Naive B cell (primary cell): ENCODE measurements at regions not wholly inside any gene's neighbourhood (a gene's known extent, or its start where the extent isn't known, plus 50 kb on each side); places are given as distances from the start of the nearest gene placed in this dataset.
"Not testable (repeated sequence)": the region's sequence is repeated elsewhere in the genome, so short reads cannot be mapped to it uniquely, and the experiment has no call there.

Experiments used
- ATAC-seq, 2 donors: fragments of 150-1000 bp; cut with Tn5 transposase; 2 replicates each; pipeline ENCODE4 v1.10.0; 2021; ENCODE audit warnings: low read depth in 2 of 2, mild to moderate bottlenecking in 2 of 2, moderate library complexity in 2 of 2
- DNase-seq: peaks from one replicate; pipeline ENCODE4 v3.0.0; 2022
- H3K27ac Mint-ChIP-seq, 6 donors: one replicate each; pipeline ENCODE4 v1.8.0; 2020 to 2022; ENCODE audit warnings: mild to moderate bottlenecking in 6 of 6, mixed read lengths in 6 of 6, moderate library complexity in 5 of 6, inconsistent platforms in 2 of 6
- H3K27me3 Mint-ChIP-seq, 3 donors: one replicate each; pipeline ENCODE4 v1.8.0; 2021 to 2022; ENCODE audit warnings: mixed read lengths in 3 of 3, mild to moderate bottlenecking in 1 of 3
- H3K36me3 Mint-ChIP-seq, 2 donors: one replicate each; pipeline ENCODE4 v1.8.0; 2020 to 2022; ENCODE audit warnings: mixed read lengths in 2 of 2, inconsistent platforms in 1 of 2, mild to moderate bottlenecking in 1 of 2
- H3K4me1 Mint-ChIP-seq, 3 donors: one replicate each; pipeline ENCODE4 v1.8.0; 2020 to 2022; ENCODE audit warnings: mixed read lengths in 3 of 3, inconsistent platforms in 1 of 3, mild to moderate bottlenecking in 1 of 3, moderate library complexity in 1 of 3
- H3K4me3 Mint-ChIP-seq, 8 donors: one replicate each; pipeline ENCODE4 v1.8.0; 2020 to 2022; ENCODE audit warnings: mild to moderate bottlenecking in 8 of 8, mixed read lengths in 8 of 8, moderate library complexity in 8 of 8, inconsistent platforms in 2 of 8
- H3K9me3 Mint-ChIP-seq, 7 donors: one replicate each; pipeline ENCODE4 v1.8.0; 2020 to 2022; ENCODE audit warnings: mixed read lengths in 7 of 7, mild to moderate bottlenecking in 5 of 7, inconsistent platforms in 2 of 7, moderate library complexity in 1 of 7

- Mint-ChIP-seq H3K4me3 (no peak overlapping the region), H3K4me1 (no peaks in the 10 kb centered on the region), H3K27ac (no peak overlapping the region), H3K9me3 (peaks cover 0 to 3% (median 0%) of the 10 kb centered on the region in 7 donors), H3K27me3 (no peaks in the 10 kb centered on the region), H3K36me3 (no peaks in the 10 kb centered on the region)
- ATAC-seq (no peak), DNase-seq (no peak)
Observed at GRCh38 chr4:33465565-33465964, 2745.4 kb downstream of the PCDH7 start.

DNA sequence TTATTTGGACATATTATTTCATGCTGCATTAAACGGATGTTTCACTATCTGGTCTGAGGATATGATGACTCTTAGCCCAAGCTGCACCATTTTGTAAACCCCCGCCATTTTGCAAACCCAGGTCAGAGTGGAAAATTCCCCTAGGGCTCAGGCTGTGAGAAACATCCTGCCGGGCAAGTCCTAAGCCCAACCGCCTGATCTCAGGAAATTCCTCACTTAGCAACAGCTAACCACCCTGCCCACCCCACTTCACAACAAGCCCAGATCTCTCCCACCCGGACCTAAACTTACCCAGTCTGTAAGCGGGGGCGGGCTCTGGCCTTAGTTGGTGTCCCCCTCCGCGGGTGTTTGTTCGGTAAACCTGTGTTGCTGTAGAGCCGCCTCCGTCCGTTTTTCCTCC lies 2747.1 kb downstream of the PCDH7 start:
- no peak for DNase-seq
- Mint-ChIP-seq H3K36me3 (no peaks in the 10 kb centered on the region), H3K27me3 (no peaks in the 10 kb centered on the region), H3K9me3 (peaks cover 0 to 3% (median 0%) of the 10 kb centered on the region in 7 donors), H3K4me3 (no peak overlapping the region), H3K27ac (no peak overlapping the region), H3K4me1 (no peaks in the 10 kb centered on the region)
- no peak for ATAC-seq

- Mint-ChIP-seq H3K27me3 (no peaks in the 10 kb centered on the region), H3K4me1 (no peaks in the 10 kb centered on the region), H3K27ac (no peak overlapping the region), H3K9me3 (peaks cover 0 to 11% (median 0%) of the 10 kb centered on the region in 7 donors), H3K4me3 (no peak overlapping the region), H3K36me3 (no peaks in the 10 kb centered on the region)
- no peak for DNase-seq
- no peak for ATAC-seq
Observed at GRCh38 chr4:33470805-33471204, 2750.6 kb downstream of the PCDH7 start.

DNA sequence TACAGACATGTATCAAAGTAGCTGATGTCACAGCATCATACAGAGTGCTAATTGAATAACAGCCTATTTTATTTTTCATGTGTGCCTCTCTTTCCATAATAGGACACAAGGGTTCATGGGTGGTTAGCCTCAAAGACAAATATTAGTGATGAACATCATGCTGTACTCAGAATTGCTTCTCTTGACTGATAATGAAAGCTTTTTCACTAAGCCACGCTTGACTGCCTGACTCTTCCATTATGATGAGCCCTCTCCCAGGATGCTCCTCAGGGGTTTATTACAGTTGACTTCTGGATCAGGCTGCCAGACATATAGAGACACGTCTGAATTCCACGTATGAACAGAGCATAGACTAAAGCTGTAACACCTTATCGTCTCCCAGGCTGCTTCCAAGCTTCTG lies 2757.5 kb downstream of the PCDH7 start:
- ATAC-seq (no peak), DNase-seq (no peak)
- no peak overlapping the region for H3K4me3 Mint-ChIP-seq
- no peaks in the 10 kb centered on the region for H3K36me3 Mint-ChIP-seq
- H3K27me3 Mint-ChIP-seq, result no peaks in the 10 kb centered on the region
- no peak overlapping the region for H3K27ac Mint-ChIP-seq
- H3K9me3 Mint-ChIP-seq, result peaks cover 0 to 11% (median 3%) of the 10 kb centered on the region in 7 donors
- H3K4me1 Mint-ChIP-seq, result no peaks in the 10 kb centered on the region

GRCh38 chr4:33482773-33483172 lies 2761.5 kb downstream of the ARAP2 start:
- Mint-ChIP-seq H3K27me3 (no peaks in the 10 kb centered on the region), H3K4me3 (no peak overlapping the region), H3K4me1 (no peaks in the 10 kb centered on the region), H3K27ac (no peak overlapping the region), H3K36me3 (no peaks in the 10 kb centered on the region), H3K9me3 (peaks cover 0 to 2% (median 0%) of the 10 kb centered on the region in 7 donors)
- no peak for DNase-seq
- no peak for ATAC-seq

- H3K4me3 Mint-ChIP-seq, result no peak overlapping the region
- no peaks in the 10 kb centered on the region for H3K36me3 Mint-ChIP-seq
- no peak overlapping the region for H3K27ac Mint-ChIP-seq
- H3K4me1 Mint-ChIP-seq, result no peaks in the 10 kb centered on the region
- H3K27me3 Mint-ChIP-seq, result no peaks in the 10 kb centered on the region
- peaks cover 0 to 2% (median 0%) of the 10 kb centered on the region in 7 donors for H3K9me3 Mint-ChIP-seq
- no peak for ATAC-seq
- no peak for DNase-seq
Observed at GRCh38 chr4:33485111-33485510, 2759.2 kb downstream of the ARAP2 start.

DNA sequence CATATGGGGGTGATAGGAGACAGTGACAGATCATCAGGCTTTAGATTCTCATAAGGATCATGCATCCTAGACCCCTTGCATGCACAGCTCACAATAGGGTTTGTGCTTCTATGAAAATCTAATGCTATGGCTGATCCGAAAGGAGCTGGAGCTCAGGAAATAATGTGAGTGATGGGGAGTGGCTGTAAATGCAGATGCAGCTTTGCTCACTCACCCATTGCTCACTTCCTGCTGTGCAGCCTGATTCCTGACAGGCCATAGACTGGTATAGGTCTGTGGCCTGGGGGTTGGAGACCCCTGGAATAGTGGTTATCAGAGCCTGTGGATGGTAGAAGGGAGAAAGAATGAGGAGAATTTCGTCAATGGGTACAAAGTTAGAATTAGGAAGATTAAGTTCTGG lies 2751.1 kb downstream of the ARAP2 start:
- H3K27ac Mint-ChIP-seq, result no peak overlapping the region
- H3K9me3 Mint-ChIP-seq, result no peaks in the 10 kb centered on the region
- ATAC-seq (no peak), DNase-seq (no peak)
- H3K4me1 Mint-ChIP-seq, result no peaks in the 10 kb centered on the region
- no peak overlapping the region for H3K4me3 Mint-ChIP-seq
- H3K27me3 Mint-ChIP-seq, result no peaks in the 10 kb centered on the region
- no peaks in the 10 kb centered on the region for H3K36me3 Mint-ChIP-seq

GRCh38 chr4:33494150-33494549 lies 2750.2 kb downstream of the ARAP2 start:
- H3K4me1 Mint-ChIP-seq, result no peaks in the 10 kb centered on the region
- no peaks in the 10 kb centered on the region for H3K36me3 Mint-ChIP-seq
- ATAC-seq, result no peak

GRCh38 chr4:33501587-33501986 lies 2742.7 kb downstream of the ARAP2 start:
- H3K4me1 Mint-ChIP-seq, H3K27me3 Mint-ChIP-seq, DNase-seq, ATAC-seq, H3K27ac Mint-ChIP-seq, H3K4me3 Mint-ChIP-seq, H3K36me3 Mint-ChIP-seq: not testable (repeated sequence)
- H3K9me3 Mint-ChIP-seq, result peaks cover 4 to 14% (median 11%) of the 10 kb centered on the region in 7 donors

More at GRCh38 chr4:33494150-33494549, 2750.2 kb downstream of the ARAP2 start:
- Mint-ChIP-seq H3K4me3 (no peak overlapping the region), H3K27me3 (no peaks in the 10 kb centered on the region), H3K9me3 (peaks cover 0 to 3% (median 0%) of the 10 kb centered on the region in 7 donors), H3K27ac (no peak overlapping the region)
- no peak for DNase-seq

DNA sequence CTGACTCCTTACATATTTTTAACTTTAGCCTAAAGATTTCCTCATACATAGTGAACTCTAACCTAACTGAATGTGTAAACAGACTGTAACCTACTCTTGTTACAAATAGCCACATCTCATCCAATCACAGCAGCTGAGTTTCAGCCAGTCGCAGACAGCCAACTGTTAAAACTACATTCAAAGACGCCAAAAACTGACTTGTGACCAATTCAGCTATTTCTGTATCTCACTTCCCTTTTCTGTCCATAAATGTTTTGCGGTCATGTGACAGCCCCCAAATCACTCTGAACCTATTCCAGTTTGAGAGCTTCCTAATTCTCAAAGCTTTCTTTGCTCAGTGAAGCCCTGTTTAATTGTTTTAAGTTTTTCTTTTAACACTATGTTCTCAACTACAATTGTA lies 2731.9 kb downstream of the ARAP2 start:
- no peak overlapping the region for H3K27ac Mint-ChIP-seq
- no peaks in the 10 kb centered on the region for H3K4me1 Mint-ChIP-seq
- H3K36me3 Mint-ChIP-seq, result no peaks in the 10 kb centered on the region
- H3K9me3 Mint-ChIP-seq, result peaks cover 2 to 8% (median 4%) of the 10 kb centered on the region in 7 donors
- DNase-seq (no peak), ATAC-seq (no peak)
- H3K4me3 Mint-ChIP-seq, result no peak overlapping the region
- no peaks in the 10 kb centered on the region for H3K27me3 Mint-ChIP-seq

DNA sequence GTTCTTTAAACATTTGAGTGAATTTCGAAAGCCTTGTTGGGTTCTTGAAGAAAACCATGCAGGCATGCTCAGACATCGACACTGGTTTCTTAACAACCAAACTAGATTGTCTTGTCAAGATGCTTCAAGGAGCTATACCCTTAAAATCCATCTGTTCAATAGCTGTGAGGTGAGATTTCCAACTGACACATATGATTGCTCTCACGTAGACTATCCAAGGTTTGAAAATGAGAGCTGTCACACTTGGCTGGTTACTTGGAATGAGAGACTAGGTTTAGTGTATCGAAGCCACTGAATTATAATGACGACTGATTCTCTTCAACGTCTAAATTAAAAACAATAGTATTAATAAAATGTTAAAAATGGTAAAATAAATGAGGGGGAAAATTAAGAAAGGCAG lies 2725.5 kb downstream of the ARAP2 start:
- no peaks in the 10 kb centered on the region for H3K27me3 Mint-ChIP-seq
- H3K27ac Mint-ChIP-seq, result no peak overlapping the region
- H3K4me1 Mint-ChIP-seq, result no peaks in the 10 kb centered on the region
- H3K9me3 Mint-ChIP-seq, result peaks cover 2 to 7% (median 4%) of the 10 kb centered on the region in 7 donors
- no peaks in the 10 kb centered on the region for H3K36me3 Mint-ChIP-seq
- ATAC-seq (no peak), DNase-seq (no peak)
- no peak overlapping the region for H3K4me3 Mint-ChIP-seq

- ATAC-seq, result no peak
- peaks cover 0 to 7% (median 0%) of the 10 kb centered on the region in 7 donors for H3K9me3 Mint-ChIP-seq
- H3K4me3 Mint-ChIP-seq, result no peak overlapping the region
Observed at GRCh38 chr4:33532821-33533220, 2711.5 kb downstream of the ARAP2 start.

DNA sequence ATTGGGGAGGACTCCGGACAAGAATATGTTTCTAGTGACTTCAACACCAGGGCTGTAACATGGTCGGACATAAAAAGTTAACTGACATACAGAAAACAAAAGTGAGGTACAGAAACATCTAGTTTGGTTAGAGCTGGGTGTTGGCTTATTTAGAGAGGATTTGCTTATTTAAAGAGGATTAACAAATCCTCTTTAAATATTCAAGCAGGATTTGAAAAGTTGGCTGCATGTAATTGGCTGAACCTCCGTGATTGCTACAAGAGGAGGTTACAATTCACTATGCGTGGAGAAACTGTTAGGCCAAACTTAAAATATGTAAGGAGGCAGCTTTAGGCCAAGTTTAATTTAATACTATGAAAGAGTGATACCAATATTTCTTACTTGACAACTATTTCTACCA lies 2707.4 kb downstream of the ARAP2 start:
- H3K27ac Mint-ChIP-seq, result no peak overlapping the region
- no peak overlapping the region for H3K4me3 Mint-ChIP-seq
- no peaks in the 10 kb centered on the region for H3K36me3 Mint-ChIP-seq
- peaks cover 0 to 8% (median 0%) of the 10 kb centered on the region in 7 donors for H3K9me3 Mint-ChIP-seq
- no peaks in the 10 kb centered on the region for H3K27me3 Mint-ChIP-seq
- ATAC-seq (no peak), DNase-seq (no peak)
- H3K4me1 Mint-ChIP-seq, result no peaks in the 10 kb centered on the region

More at GRCh38 chr4:33532821-33533220, 2711.5 kb downstream of the ARAP2 start:
- DNase-seq, result no peak
- no peaks in the 10 kb centered on the region for H3K4me1 Mint-ChIP-seq
- no peak overlapping the region for H3K27ac Mint-ChIP-seq
- no peaks in the 10 kb centered on the region for H3K27me3 Mint-ChIP-seq
- no peaks in the 10 kb centered on the region for H3K36me3 Mint-ChIP-seq

DNA sequence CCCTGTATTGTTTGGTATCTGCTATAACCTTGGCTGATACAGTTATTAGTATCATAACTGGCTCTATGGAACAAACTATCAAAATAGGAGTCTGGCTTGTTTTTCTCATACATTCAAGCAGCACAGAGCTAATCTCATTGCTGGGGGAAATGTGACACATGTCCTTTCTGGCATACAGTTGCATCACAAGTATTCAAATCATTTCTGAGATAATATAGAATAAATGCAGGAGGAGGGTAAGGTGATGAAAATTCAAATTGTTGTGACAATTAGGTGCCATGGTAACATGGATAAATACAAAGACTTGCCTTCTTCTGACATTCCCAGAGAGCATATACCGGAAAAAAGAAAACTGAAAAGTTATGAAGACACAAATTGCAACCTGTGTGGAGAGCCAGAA lies 2706.8 kb downstream of the ARAP2 start:
- Mint-ChIP-seq H3K9me3 (peaks cover 0 to 8% (median 2%) of the 10 kb centered on the region in 7 donors), H3K4me3 (no peak overlapping the region), H3K36me3 (no peaks in the 10 kb centered on the region), H3K27me3 (no peaks in the 10 kb centered on the region), H3K4me1 (no peaks in the 10 kb centered on the region), H3K27ac (no peak overlapping the region)
- ATAC-seq (no peak), DNase-seq (no peak)

GRCh38 chr4:33543941-33544450 lies 2700.3 kb downstream of the ARAP2 start:
- peaks cover 0 to 16% (median 3%) of the 10 kb centered on the region in 7 donors for H3K9me3 Mint-ChIP-seq
- no peaks in the 10 kb centered on the region for H3K4me1 Mint-ChIP-seq
- no peak overlapping the region for H3K27ac Mint-ChIP-seq
- H3K36me3 Mint-ChIP-seq, result no peaks in the 10 kb centered on the region
- no peak overlapping the region for H3K4me3 Mint-ChIP-seq
- no peaks in the 10 kb centered on the region for H3K27me3 Mint-ChIP-seq
- DNase-seq, result no peak
- ATAC-seq, result no peak
